ENCODE measurements at regions not wholly inside any gene's neighbourhood (a gene's known extent, or its start where the extent isn't known, plus 50 kb on each side); places are given as distances from the start of the nearest gene placed in this dataset.
"Not testable (repeated sequence)": the region's sequence is repeated elsewhere in the genome, so short reads cannot be mapped to it uniquely, and the experiment has no call there.

DNA sequence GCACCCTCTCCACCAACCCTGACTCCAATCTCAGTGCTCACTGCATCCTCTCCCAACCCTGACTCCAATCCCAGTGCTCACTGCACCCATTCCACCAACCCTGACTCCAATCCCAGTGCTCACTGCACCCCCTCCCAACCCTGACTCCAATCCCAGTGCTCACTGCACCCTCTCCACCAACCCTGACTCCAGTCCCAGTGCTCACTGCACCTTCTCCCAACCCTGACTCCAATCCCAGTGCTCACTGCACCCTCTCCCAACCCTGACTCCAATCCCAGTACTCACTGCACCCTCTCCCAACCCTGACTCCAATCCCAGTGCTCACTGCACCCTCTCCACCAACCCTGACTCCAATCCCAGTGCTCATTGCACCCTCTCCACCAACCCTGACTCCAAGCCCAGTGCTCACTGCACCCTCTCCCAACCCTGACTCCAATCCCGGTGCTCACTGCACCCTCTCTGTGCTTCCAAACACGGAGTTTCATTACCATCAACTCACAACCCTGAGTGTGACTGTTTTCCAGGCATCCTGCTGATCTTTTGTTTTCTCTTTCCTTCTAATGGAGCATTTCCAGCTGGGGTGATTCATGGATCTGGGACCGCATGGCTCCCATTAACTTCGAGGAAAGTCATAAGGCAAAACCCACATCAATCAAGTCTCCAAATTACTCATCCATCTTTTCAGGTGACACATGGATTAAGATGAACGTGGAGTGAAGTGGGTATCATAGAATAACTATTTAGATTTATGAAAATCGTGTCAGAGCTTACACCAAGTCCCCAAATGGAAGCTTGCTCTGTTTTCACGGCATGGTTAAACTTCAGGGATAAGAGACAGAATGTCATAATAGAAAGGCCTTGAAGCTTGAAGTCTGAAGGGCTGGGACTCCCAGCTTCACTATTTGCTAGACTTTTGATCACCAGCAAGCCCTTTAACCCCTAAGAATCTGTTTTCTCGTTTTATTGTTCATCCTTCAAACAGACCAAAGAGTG lies 135.3 kb upstream of the ZNF618 start:
- TF ChIP-seq POLR2AphosphoS5, POLR2A (IDR thresholded peaks at IDR 0.05): not testable (repeated sequence)
- TF ChIP-seq, protein P1, sequence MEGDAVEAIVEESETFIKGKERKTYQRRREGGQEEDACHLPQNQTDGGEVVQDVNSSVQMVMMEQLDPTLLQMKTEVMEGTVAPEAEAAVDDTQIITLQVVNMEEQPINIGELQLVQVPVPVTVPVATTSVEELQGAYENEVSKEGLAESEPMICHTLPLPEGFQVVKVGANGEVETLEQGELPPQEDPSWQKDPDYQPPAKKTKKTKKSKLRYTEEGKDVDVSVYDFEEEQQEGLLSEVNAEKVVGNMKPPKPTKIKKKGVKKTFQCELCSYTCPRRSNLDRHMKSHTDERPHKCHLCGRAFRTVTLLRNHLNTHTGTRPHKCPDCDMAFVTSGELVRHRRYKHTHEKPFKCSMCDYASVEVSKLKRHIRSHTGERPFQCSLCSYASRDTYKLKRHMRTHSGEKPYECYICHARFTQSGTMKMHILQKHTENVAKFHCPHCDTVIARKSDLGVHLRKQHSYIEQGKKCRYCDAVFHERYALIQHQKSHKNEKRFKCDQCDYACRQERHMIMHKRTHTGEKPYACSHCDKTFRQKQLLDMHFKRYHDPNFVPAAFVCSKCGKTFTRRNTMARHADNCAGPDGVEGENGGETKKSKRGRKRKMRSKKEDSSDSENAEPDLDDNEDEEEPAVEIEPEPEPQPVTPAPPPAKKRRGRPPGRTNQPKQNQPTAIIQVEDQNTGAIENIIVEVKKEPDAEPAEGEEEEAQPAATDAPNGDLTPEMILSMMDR (IDR thresholded peaks at IDR 0.05): not testable (repeated sequence)
